OCI-LY7 (cell line): ENCODE measurements at regions not wholly inside any gene's neighbourhood (a gene's known extent, or its start where the extent isn't known, plus 50 kb on each side); places are given as distances from the start of the nearest gene placed in this dataset.

ENCODE experiments used
- EZH2phosphoT487 ChIP-seq: fragments of 200-600 bp; sonication (generic); IDR thresholded peaks from 2 replicates; pipeline ENCODE4 v1.6.1; 2018; ENCODE audit warnings: low read depth, borderline replicate concordance, mild to moderate bottlenecking, mixed run types, antibody characterized with exemption, low read length, moderate library complexity, mixed read lengths
- TF ChIP-seq, protein P1 (sequence below): fragments of 200-600 bp; sonication (generic); conservative IDR thresholded peaks from 2 replicates; pipeline ENCODE4 v1.5.1; 2014; ENCODE audit warnings: mild to moderate bottlenecking, antibody characterized with exemption, low read length, moderate library complexity, mixed read lengths

GRCh38 chr3:148599481-148599880 is 98.2 kb upstream of the AGTR1 start:
- TF ChIP-seq, protein P1, sequence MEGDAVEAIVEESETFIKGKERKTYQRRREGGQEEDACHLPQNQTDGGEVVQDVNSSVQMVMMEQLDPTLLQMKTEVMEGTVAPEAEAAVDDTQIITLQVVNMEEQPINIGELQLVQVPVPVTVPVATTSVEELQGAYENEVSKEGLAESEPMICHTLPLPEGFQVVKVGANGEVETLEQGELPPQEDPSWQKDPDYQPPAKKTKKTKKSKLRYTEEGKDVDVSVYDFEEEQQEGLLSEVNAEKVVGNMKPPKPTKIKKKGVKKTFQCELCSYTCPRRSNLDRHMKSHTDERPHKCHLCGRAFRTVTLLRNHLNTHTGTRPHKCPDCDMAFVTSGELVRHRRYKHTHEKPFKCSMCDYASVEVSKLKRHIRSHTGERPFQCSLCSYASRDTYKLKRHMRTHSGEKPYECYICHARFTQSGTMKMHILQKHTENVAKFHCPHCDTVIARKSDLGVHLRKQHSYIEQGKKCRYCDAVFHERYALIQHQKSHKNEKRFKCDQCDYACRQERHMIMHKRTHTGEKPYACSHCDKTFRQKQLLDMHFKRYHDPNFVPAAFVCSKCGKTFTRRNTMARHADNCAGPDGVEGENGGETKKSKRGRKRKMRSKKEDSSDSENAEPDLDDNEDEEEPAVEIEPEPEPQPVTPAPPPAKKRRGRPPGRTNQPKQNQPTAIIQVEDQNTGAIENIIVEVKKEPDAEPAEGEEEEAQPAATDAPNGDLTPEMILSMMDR: no peak
- no peak for TF ChIP-seq EZH2phosphoT487
